Activated CD8-positive, alpha-beta T cell treated with anti-CD3 and anti-CD28 coated beads for 36 hours (primary cell): ENCODE measurements at regions not wholly inside any gene's neighbourhood (a gene's known extent, or its start where the extent isn't known, plus 50 kb on each side); places are given as distances from the start of the nearest gene placed in this dataset.

Experiments used
- ATAC-seq: fragments of 200-7000 bp; cut with Tn5 transposase; one replicate; pipeline ENCODE4 v1.10.0; 2021; ENCODE audit warnings: mild to moderate bottlenecking, moderate library complexity
- CTCF ChIA-PET: fragments of 350-600 bp; sonication (Branson Sonifier 250); formaldehyde crosslinking; loops from one replicate; lab custom pipeline; 2021; ENCODE audit warnings: antibody characterized with exemption; lab: Charles Lee
- POLR2A ChIA-PET: fragments of 350-600 bp; sonication (Branson Sonifier 250); formaldehyde crosslinking; loops from one replicate; lab custom pipeline; 2021; ENCODE audit warnings: antibody characterized with exemption; lab: Charles Lee
- DNase-seq: peaks from one replicate; pipeline ENCODE4 v3.0.0-alpha.2; 2020
- H3K27ac Mint-ChIP-seq: one replicate; pipeline ENCODE4 v1.8.0; 2021; ENCODE audit warnings: mild to moderate bottlenecking, mixed read lengths
- H3K27me3 Mint-ChIP-seq: one replicate; pipeline ENCODE4 v1.8.0; 2021; ENCODE audit warnings: mixed read lengths
- H3K36me3 Mint-ChIP-seq: one replicate; pipeline ENCODE4 v1.8.0; 2021; ENCODE audit warnings: low read depth, mixed read lengths
- H3K4me1 Mint-ChIP-seq: one replicate; pipeline ENCODE4 v1.8.0; 2021; ENCODE audit warnings: low read depth, mixed read lengths
- H3K4me3 Mint-ChIP-seq: one replicate; pipeline ENCODE4 v1.8.0; 2021; ENCODE audit warnings: mild to moderate bottlenecking, moderate library complexity, mixed read lengths
- H3K9me3 Mint-ChIP-seq: one replicate; pipeline ENCODE4 v1.8.0; 2021; ENCODE audit warnings: mixed read lengths
- intact Hi-C: fragments of 100-400 bp; cut with micrococcal nuclease; formaldehyde crosslinking; loops from one replicate; pipeline ENCODE4 v1.10.0; 2022
- TF ChIP-seq, protein P1 (sequence below): fragments of 200-600 bp; IDR thresholded peaks from one replicate; pipeline ENCODE4 v1.8.0; 2022; ENCODE audit warnings: antibody characterized with exemption, mild to moderate bottlenecking

GRCh38 chr7:12768948-12769347 lies 81.5 kb downstream of the ARL4A start:
- intact Hi-C loops, result no loop called here
- Mint-ChIP-seq H3K9me3 (no peaks in the 10 kb centered on the region), H3K27me3 (peaks cover 10% of the 10 kb centered on the region), H3K4me1 (no peaks in the 10 kb centered on the region), H3K27ac (no peak overlapping the region), H3K36me3 (no peaks in the 10 kb centered on the region), H3K4me3 (no peak overlapping the region)
- ChIA-PET CTCF (no interaction called here), POLR2A (no interaction called here)
- no peak for DNase-seq
- TF ChIP-seq, protein P1, sequence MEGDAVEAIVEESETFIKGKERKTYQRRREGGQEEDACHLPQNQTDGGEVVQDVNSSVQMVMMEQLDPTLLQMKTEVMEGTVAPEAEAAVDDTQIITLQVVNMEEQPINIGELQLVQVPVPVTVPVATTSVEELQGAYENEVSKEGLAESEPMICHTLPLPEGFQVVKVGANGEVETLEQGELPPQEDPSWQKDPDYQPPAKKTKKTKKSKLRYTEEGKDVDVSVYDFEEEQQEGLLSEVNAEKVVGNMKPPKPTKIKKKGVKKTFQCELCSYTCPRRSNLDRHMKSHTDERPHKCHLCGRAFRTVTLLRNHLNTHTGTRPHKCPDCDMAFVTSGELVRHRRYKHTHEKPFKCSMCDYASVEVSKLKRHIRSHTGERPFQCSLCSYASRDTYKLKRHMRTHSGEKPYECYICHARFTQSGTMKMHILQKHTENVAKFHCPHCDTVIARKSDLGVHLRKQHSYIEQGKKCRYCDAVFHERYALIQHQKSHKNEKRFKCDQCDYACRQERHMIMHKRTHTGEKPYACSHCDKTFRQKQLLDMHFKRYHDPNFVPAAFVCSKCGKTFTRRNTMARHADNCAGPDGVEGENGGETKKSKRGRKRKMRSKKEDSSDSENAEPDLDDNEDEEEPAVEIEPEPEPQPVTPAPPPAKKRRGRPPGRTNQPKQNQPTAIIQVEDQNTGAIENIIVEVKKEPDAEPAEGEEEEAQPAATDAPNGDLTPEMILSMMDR, result no peak
- no peak for ATAC-seq

GRCh38 chr7:12769444-12769843 lies 82.0 kb downstream of the ARL4A start:
- ChIA-PET POLR2A (no interaction called here), CTCF (no interaction called here)
- Mint-ChIP-seq H3K4me3 (no peak overlapping the region), H3K27ac (no peak overlapping the region), H3K27me3 (peaks cover 10% of the 10 kb centered on the region), H3K4me1 (no peaks in the 10 kb centered on the region), H3K36me3 (no peaks in the 10 kb centered on the region), H3K9me3 (no peaks in the 10 kb centered on the region)
- DNase-seq (no peak), ATAC-seq (no peak)
- intact Hi-C loops, result no loop called here
- TF ChIP-seq, protein P1, result no peak

DNA sequence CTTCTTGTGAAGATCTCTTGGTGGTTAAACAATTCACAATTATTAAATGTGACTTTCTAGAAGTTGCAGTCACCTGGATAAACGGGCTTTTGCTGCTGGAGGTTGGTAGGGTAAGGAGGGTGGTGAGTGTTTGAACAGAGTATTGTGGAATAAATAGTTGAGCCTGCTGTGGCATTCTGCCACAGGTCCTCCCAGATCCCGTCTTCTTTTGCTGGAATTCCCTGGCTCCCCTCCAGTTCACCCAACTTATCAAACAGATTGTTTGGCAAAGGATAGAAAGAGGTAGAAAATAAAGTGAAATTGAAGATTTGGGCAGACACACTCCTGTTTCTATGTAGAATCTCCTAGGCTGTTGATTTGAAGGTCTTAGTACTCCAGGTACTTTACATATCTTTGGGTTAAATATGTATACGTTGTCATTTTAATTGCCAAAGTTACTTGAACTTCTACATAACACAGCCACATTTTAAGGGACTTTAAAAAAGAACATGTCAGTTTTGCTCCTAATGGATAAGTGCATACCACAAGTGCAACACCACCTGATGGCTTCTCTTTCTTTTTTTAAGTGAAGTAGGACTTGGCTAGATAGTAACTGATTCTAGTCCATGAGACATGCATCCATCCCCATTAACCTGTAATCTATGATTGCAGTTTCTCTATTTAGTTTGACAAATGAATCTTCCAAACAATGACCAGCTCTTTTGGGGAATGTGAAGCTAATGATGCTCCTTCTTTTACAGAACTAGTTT lies 83.0 kb downstream of the ARL4A start:
- no peak for DNase-seq
- Mint-ChIP-seq H3K27ac (no peak overlapping the region), H3K9me3 (no peaks in the 10 kb centered on the region), H3K36me3 (no peaks in the 10 kb centered on the region), H3K4me3 (no peak overlapping the region), H3K4me1 (no peaks in the 10 kb centered on the region), H3K27me3 (peaks cover 10% of the 10 kb centered on the region)
- ChIA-PET POLR2A (no interaction called here), CTCF (no interaction called here)
- ATAC-seq, result no peak
- TF ChIP-seq, protein P1, result no peak
- intact Hi-C loops, result no loop called here

DNA sequence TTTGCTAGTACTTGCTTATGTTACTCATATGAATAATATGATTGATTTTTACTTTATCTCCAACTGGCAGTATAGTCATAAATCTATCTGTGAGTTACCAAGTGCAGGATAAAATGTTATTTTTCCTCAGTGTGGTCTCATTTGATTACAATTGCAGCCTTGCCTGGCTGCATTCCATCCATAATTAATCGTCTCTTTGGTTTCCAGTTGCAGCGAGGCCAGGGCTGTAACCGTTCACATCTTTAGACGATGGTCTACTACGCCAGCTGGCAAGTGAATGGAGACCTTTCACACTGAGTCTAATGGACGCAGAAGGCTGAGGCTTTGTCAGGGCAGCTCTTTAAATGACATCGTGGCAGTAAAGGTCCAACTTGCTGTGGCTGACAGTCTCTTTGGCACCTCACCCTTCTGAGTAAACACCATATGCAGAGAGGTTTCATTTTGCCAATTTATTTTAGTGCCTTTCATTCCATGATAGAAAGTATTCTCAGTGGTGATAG lies 84.0 kb downstream of the ARL4A start:
- no peak for ATAC-seq

GRCh38 chr7:12772768-12773167 lies 85.3 kb downstream of the ARL4A start:
- TF ChIP-seq, protein P1, result no peak
- no peaks in the 10 kb centered on the region for H3K9me3 Mint-ChIP-seq
- no peaks in the 10 kb centered on the region for H3K36me3 Mint-ChIP-seq
- DNase-seq (no peak), ATAC-seq (no peak)
- peaks cover 10% of the 10 kb centered on the region for H3K27me3 Mint-ChIP-seq
- H3K27ac Mint-ChIP-seq, result no peak overlapping the region
- intact Hi-C loops, result no loop called here
- ChIA-PET CTCF (no interaction called here), POLR2A (no interaction called here)
- H3K4me1 Mint-ChIP-seq, result no peaks in the 10 kb centered on the region
- H3K4me3 Mint-ChIP-seq, result no peak overlapping the region

More for the DNA sequence above, 84.0 kb downstream of the ARL4A start:
- ChIA-PET CTCF (no interaction called here), POLR2A (no interaction called here)
- Mint-ChIP-seq H3K36me3 (no peaks in the 10 kb centered on the region), H3K4me1 (no peaks in the 10 kb centered on the region), H3K4me3 (no peak overlapping the region), H3K27ac (no peak overlapping the region), H3K27me3 (peaks cover 10% of the 10 kb centered on the region), H3K9me3 (no peaks in the 10 kb centered on the region)
- DNase-seq, result no peak
- TF ChIP-seq, protein P1, result no peak
- intact Hi-C loops, result no loop called here
